ENCODE measurements at regions not wholly inside any gene's neighbourhood (a gene's known extent, or its start where the extent isn't known, plus 50 kb on each side); places are given as distances from the start of the nearest gene placed in this dataset.

DNA sequence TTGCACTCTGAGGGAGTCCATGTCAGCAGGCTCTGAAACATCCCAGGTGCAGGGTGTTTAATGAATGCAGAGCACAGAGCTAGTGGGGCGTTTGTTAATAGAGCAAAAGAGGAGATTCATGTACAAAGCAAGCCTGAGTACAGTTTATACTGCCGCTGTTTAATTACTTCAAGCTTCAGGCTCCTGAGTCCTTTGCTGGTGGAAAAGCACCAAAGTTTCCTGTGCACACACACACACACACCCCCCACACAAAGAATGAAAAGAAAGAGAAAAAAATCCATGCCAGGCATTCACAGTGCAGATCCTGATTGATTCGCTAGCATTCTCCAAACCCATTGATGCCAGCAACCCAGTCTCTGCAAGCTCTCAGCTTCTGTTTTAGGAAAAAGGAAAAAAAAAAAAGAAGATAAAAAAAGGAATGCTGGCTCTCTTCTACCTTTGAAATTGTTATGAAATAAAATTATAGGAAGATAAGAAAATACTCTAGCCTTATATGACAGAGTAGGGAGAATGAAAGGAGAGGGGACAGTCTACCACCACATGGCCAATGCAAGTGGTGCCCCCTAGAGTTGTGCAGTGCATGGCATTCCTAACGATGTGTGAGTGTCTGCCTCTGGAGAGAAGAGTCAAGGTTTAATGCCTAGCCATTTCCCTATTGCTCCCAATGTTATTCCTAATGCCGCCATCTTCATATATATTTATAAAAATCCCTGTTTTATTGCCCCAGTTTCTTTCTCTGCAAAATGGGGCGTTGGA lies 216.5 kb downstream of the TMEM114 start:
- DNase-seq, result no peak

DNA sequence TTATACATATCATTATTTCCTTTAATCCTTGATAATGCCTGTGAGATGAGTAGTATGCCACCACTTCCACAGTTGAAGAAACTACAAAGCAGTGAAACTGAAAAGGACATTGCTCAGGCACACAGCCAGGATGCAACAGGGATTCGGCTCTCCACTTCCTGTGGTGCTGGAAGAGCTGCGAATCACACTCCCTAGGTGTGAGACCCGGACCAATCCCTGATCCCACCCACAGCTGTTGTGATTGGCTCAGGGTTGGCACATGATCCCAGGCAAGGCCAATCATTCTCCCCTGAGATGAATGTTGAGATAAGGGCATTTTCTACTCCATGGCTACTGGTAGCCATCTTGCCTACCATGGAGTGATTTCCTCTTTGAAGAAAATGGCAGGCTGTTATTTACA lies 218.2 kb downstream of the TMEM114 start:
- DNase-seq, result no peak

DNA sequence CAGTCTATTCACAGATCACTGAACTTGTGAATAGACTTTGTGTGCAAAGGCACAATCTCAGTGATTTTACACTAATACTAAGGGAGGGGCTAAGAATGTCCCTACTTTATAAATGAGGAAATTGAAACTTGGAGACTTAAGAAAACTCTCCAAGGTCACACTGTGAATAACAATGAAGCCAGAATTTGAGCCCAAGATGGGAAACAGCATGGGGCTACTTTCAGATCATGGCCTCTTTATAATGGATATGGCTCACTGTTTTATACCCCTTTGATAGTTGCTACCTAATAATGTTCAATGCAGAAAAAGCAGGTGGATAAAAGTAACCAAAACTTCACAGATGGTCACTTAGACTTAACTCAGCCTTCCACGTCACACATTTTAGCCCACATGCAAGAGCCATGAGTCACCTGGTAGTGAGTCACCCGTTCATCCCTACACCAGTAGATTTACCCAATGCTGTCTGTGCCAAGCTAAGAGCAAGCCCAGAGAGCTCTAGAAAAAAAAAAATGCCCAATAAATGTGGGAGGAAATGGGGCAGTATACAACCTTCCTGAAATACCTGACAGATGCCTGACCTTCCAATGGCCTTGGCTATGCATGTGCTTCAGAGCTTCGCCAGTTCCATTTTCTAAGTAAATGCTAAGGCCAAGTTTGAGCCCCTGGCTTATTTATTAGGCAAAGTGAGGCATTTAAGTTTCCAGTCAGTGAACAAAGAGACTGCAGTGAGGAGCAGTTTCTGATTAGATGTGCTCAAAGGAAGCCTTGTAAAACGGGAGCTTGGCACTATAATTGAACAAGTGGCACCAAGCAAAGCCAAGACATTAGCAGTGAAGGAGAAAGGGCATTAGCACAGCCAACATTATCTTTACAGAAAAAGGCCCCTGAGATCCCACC lies 219.7 kb downstream of the TMEM114 start:
- no peak for DNase-seq

DNA sequence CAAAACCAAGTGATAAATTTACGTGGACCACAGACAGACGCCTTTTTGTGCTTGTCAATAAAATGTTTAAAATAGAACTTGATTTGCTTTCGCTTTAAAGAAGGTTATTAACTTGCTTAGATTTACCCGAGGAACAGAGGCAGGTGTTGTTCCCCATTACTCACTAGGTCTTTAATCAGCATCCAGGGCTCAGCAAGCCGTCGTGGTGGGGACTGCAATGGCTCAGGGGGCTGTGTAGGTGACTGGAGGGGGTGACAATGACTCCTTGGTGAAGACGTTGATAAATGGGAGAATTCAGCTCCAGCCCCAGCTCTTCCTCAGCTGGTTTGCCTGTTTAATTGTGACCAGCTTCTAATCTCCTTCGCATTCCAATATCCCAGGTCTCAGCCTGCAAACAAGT lies 231.4 kb downstream of the TMEM114 start:
- DNase-seq, result no peak

DNA sequence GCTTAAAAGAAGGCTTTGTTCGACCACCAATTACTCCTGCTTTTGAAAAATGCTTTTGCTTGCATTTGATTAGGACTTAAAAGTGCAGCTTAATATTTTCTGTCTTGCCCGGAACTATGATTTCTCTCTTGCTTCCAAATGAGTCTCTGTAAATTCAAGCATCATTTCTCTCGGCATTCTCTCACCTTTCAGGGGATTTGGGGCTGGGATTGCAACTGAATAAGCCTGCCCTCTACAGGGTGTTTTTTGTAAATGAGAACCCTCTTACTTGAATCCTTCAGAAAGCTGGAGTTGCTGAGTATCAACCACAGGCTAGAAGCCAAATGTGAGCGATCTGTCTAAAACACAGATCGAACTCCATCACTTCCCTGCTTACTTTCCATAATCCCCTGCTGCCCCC lies 234.6 kb downstream of the TMEM114 start:
- no peak for DNase-seq

DNA sequence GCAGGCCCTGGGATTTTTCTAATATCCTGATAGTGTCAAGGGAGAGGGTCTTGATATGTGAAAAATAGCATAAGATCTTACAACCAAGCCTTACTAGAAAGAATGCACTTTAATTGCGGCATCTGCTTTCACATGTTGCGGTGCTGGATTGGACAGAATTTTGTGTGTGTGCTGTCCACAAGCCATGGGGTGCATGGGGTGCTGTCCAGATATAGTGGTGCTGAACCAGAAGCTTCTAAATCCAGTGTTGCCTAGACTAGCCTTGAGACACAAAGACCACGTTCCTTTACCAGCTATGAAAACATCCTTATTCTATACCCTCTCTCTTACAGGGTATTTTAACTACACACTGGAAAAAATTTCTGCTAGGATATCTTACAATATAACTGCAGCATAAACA lies 244.0 kb downstream of the TMEM114 start:
- no peak for DNase-seq

DNA sequence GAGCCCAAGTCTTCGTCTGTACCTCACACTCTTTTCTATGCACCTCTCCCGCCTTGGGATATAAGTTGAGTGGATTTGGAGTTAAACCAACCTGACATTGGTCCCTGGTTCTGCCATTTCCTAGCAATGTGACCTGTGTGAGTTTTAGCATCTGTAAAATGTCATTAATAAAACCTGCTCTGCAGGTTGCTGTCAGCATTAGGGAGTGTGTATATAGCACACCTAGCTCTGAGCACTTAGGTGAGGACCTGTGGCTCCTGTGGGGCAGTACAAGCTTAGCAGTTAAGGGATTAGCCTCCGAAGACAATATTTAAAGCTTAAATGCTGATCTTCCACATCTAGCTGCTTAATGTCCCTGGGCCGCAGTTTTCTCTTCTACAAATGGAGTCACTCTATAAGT lies 248.0 kb downstream of the TMEM114 start:
- no peak for DNase-seq

DNA sequence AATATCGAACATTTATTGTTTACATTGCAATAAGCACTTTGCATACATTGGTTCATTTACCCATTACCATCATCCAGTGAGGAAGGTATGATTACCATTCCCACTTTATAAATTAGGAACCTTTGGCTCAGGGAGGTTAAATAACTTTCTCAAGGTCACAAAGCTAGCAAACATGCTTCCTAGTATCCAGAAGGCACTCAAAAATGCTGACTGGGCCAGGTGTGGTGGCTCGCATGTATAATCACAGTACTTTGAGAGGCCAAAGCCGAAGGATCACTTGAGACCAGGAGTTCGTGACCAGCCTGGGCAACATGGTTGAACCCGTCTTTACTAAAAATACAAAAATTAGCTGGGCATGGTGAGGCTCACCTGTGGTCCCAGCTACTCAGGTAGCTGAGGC lies 259.6 kb downstream of the TMEM114 start:
- no peak for DNase-seq

DNA sequence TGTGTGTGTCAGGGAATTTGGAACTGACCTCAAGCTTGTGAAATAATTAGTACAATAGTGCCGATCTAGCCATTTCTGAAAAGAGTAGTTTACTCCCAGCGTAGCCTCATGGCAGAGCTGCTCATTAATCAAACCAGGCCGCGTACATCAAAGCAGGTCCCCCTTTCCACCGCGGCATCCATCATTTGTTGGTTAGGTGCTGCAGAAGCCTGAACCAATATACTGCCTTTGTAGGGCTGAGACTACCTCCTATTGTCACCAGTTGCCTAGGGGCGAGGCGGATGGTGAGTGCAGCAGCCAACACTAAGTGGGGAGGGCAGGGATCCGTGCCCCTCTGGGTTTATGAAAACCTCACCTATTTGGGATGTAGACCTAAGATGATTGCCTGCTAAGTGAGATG lies 264.1 kb downstream of the TMEM114 start:
- DNase-seq, result no peak

DNA sequence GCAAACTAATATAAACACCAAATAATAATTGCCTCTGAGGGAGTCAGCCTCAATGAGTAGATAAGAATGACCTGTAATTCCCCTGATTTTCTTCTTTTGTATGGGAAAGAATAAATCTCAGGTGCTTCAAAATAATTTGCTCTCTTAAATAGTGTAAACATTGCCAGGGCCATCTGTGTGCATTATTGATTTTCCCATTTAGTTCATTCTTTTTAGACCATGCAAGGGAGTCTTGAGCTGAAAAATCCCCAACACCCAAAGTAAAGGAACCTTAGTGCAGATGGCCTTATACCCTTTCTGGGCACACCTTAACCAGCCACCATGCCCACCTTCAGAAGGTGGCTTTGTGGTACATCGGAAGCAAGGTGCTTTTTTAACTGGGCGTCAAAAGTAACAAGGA lies 267.2 kb downstream of the TMEM114 start:
- no peak for DNase-seq

DNA sequence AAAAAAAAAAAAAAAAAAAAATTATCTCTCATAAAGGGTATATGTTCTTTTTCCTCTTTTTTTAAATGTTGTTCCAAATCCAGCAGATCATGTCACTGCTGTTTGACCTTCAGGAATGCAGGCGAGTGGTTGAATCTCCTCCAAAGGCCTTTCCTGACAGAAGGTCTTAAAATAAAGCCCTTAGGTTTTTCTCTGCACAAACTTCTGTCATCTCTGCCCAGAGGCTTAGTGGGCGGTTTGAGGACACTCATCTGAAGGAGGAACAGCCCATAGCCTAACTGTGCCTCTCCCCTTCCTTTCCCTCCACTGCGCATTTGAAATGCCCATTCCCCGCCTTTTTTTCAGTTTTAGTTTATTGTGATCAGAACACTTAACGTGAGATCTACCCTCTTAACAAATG lies 270.2 kb downstream of the TMEM114 start:
- no peak for DNase-seq

DNA sequence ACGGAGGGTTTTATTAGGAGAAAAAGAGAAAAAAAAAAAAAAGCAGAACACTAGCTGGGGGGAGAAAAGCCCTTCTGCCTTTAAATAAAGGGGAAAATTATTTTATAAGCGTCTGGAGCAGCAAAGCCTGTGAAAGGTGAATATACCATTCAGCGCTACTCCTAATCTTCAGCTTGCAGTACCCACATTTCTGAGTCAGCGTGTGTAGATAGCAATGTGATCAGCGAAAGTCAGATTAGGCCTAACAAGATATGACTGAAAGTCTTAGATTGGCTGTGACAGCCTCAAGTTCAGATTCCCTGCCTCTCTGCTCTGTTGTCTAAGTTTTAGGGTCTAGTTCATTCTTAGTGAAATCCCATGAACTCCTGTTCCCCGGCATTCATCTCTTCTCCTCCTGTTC lies 279.5 kb downstream of the TMEM114 start:
- no peak for DNase-seq

DNA sequence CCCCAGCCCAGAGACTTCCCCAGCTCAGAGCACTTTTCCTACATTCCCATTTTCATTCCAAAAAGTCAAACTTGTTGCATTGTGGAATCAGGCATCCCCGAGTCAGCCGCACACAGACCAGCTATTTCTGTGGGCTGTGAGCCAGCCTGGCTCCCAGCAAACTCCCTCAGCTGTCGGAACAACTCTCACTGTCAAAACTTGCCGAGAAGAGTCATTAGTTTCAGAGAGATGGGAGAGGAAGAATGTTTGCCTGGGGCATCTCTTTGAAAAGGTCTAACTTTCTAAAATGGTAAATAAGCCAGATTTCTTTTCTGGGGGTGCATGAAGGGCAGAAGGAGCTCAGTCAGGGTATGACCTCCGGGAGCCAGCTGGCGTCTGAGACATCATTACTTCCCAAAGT lies 280.0 kb downstream of the TMEM114 start:
- no peak for DNase-seq

DNA sequence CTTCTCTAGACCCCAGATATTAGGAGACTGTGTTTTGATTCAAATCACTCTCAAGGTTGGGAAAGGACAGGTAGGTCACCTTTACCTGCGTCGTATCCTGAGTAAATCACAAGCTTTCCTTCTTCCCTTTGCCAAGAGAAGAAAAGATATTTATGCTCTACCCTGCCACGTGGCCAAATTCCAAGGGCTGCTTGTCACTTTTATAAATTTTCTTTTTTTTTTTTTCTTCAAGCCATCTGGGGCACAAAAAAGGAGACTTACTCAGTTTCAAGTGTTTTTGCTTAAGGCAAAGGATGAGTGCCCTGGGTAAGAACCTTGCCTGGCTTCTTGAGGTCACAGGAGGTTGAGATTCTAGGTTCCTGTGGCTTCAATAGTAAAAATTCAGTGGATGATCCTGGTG lies 285.1 kb downstream of the TMEM114 start:
- DNase-seq, result no peak

DNA sequence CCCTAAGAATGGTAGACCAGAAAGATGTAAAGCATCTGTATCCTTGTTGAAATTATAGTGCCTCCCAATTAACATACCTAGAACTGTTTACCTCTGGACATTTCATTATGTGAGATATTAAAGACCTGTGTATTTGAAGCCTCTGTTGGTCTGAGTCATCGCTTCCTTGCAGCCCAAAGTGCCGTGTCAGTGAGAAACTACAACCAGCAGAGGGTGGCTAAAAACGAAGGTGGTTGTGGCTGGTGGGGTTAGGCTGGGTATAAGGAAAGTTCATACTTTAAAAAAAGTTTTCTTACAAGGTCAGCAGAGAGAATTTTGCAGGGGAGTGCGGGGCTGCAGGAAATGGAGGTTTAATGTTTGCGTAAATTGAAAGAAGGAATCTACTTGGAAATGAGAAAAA lies 290.7 kb downstream of the TMEM114 start:
- no peak for DNase-seq

DNA sequence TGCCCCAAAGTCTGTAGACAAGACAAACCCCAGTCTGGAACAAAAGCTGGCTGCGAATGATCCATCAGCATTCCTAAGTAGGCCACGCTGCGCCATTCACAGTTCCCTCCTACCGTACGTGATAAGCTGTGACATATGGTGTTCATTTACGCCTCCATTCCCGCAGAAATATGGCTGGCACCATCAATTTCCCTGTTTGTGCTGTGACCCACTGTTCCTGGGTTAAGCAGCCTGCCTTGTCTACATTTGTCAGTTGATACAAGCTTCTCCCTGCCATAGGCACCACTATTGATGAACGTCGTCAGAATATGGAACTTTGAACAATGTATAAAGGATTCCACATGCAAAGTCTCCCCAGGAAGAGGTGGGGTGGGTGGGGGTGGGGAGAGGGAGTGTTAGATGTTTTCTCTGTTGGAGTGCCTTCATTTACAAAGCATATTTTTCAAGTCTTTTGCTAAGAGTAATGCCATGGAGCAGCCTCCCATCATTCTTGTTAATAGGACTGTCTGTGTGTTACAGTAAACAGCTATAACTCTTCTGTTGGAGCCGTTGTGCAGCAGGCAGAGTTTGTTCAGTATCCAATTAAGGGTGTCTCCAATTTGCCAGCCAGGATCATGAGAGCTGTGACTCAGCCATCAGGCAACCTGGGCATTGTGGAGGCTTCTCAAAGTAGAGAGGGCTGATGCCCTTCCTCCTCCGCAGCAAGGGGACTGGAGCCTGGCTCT lies 294.6 kb downstream of the TMEM114 start:
- DNase-seq, result no peak

DNA sequence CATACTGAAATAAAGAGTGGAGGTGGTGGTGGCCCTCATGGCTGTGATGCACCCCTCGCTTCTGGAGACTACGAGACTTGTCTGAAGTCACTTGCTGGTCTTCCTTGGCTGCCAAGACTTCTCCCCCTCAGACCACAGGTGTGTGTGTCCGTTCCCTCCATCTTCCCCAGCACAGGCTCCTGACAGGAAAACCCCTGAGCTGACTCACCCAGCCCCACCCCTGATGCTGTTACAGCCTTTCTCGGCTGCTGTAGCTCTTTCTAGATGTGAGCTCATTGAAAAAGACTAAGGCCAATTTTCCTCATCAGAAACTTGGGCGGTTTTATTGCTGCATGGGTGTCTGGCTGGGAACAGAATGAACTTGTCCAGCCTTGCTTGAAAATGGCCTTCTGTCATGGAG lies 296.9 kb downstream of the TMEM114 start:
- no peak for DNase-seq

DNA sequence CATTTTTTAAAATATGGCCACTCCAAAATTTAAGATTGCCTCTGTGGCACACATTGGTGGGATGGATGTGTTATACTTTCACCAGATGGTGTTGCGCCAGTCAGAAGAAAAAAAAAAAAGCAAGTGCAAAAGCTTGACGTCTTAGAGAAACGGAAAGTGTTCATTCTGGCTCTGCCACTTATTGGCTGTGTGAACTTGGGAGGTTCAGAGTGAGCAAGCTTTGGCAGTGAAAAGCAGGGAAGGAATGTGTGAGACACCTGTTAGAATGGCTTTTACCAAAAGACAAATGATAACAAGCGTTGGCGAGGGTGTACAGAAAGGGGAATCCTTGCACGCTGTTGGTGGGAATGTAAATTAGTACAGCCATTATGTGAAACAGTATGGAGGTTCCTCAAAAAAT lies 298.0 kb downstream of the TMEM114 start:
- DNase-seq, result no peak

DNA sequence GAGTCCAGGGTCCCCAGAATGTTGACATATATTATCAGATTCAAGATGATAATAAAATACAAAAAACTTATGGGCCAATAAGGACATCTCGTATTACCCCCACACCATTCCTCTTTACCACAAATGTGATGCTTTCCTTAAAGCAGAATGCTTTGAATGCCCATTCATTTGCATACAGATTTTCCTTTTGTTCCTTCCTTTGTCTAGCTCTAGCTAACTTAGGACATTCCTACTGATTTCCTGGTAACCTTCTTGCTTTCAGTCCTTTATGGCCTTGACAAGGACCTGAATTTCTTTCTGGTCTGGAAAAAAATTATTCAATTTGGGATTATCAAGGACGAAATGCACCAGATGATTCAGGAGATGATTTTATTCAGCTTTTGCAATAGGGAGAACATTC lies 304.0 kb downstream of the TMEM114 start:
- DNase-seq, result no peak

DNA sequence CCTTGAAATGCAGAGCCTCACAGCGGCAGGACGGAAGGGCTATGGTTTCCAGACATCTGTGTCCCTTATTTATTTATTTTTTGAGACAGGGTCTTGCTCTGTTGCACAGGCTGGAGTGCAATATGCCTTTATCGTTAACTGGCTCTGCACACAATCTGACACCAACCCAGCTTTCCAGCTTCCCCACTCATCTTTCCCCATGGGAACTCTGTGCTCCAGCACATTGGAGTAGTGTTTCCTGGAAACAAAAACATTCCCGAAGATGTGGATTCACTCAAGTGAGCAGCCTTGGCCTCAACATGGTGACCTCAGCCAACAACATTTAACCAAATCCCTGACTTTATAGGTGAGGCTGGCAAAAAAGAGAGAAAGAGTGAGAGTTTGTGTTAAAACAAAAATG lies 307.1 kb downstream of the TMEM114 start:
- no peak for DNase-seq

DNA sequence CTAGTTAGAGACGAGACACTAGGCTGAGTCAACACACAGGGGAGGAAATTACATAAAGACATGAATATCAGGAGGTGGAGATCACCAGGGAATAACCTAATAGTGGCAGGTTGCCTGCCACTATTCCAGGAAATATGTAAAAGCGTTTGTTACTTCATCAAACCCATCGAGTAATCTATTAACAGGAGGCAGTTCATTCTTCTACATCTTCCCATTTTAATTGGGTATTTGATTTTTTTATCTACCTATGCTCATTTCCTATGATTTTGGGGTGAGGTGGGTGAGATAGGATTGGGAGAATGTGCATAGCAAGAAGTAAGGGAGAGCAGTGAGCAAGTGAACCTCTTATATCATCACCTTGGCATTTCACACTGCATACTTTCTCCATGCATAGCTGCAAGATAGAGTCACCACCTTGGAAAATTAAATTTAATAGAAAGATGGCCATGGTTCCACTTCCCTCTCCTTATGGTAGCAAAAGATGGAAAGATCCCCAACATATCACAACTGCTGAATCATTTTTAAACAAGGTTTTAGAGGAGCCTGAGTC lies 312.2 kb downstream of the TMEM114 start:
- DNase-seq, result no peak

DNA sequence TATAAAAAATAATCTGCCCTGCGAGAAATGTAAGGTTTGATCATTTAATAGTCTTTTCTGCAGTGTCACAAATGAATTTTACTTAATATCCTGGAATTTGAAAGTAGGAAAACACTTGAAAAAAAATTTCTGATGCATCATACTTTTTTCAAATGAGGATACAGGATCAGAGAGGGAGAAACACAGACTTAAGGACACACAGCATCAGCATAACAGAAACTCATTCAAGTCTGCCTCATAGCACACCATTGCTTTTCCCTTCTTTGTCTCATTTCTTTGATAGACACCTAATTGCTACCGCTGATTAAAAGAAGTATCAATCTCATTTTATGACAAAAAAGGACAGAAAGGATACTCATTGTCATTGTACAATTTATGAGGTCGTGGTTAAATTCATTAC lies 319.0 kb downstream of the TMEM114 start:
- no peak for DNase-seq

DNA sequence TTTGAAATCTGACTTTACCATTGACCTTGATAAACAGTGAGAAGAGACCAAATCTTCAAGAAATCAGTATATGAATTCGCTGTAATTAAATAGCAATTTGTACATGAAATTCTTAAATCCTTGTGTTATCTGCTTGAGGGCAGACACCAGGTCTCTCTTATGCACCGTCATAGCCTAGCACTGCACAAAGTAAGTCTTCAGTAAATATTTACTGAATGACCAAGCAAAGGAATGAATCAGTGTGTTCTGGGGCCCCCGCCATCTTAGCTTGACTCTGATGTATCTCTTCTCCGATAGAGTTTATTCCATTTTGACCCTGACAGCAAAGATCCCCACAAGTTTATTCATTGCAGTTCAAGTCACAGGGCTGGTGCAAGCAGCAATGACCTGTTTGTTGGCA lies 328.0 kb downstream of the TMEM114 start:
- no peak for DNase-seq

Data from inflammatory macrophage (primary cell).